ENCODE measurements at regions not wholly inside any gene's neighbourhood (a gene's known extent, or its start where the extent isn't known, plus 50 kb on each side); places are given as distances from the start of the nearest gene placed in this dataset.
"Not testable (repeated sequence)": the region's sequence is repeated elsewhere in the genome, so short reads cannot be mapped to it uniquely, and the experiment has no call there.

DNA sequence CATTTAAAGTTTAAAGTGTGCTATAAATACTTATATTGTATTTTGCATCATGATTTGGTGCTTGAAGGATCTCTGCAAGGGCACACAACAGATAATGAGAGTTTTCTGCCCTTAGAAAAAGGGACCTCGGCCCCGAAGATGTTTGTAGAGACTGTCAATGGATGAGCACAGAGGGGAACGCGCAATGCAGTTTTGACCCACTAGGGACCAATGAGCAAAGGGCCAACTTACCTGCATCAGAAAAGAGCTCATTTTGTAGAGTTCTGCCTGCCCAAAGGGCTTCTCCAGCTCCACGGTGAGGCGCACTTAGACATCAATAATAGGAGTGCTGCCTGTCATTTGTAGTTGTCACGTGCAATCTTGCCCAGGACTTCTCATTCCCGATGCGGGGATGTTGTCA is 91.1 kb downstream of the BUB3 start:
- TF ChIP-seq, protein P1, sequence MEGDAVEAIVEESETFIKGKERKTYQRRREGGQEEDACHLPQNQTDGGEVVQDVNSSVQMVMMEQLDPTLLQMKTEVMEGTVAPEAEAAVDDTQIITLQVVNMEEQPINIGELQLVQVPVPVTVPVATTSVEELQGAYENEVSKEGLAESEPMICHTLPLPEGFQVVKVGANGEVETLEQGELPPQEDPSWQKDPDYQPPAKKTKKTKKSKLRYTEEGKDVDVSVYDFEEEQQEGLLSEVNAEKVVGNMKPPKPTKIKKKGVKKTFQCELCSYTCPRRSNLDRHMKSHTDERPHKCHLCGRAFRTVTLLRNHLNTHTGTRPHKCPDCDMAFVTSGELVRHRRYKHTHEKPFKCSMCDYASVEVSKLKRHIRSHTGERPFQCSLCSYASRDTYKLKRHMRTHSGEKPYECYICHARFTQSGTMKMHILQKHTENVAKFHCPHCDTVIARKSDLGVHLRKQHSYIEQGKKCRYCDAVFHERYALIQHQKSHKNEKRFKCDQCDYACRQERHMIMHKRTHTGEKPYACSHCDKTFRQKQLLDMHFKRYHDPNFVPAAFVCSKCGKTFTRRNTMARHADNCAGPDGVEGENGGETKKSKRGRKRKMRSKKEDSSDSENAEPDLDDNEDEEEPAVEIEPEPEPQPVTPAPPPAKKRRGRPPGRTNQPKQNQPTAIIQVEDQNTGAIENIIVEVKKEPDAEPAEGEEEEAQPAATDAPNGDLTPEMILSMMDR (IDR thresholded peaks at IDR 0.05; ENCODE audit: poor library complexity, severe bottlenecking): no peak
- ATAC-seq (ENCODE audit: low read depth): no peak
- Histone ChIP-seq H3K36me3 (ENCODE audit: low read depth) (no peaks in the 10 kb centered on the region), H3K27me3 (ENCODE audit: insufficient read depth, poor library complexity, severe bottlenecking) (no peaks in the 10 kb centered on the region), H3K27ac (ENCODE audit: poor library complexity, severe bottlenecking) (no peak overlapping the region), H3K4me1 (ENCODE audit: insufficient read depth, poor library complexity, severe bottlenecking) (peaks cover 5% of the 10 kb centered on the region), H3K9me3 (ENCODE audit: severe bottlenecking) (no peaks in the 10 kb centered on the region), H3K4me3 (ENCODE audit: severe bottlenecking) (no peak overlapping the region)
- DNase-seq (ENCODE audit: low spot score): no peak

- H3K36me3 ChIP-seq (ENCODE audit: low read depth): no peaks in the 10 kb centered on the region
- DNase-seq (ENCODE audit: low spot score) (no peak), ATAC-seq (ENCODE audit: low read depth) (no peak)
- H3K27ac ChIP-seq (ENCODE audit: poor library complexity, severe bottlenecking): no peak overlapping the region
- TF ChIP-seq, protein P1 (IDR thresholded peaks at IDR 0.05; ENCODE audit: poor library complexity, severe bottlenecking): no peak
- no peak overlapping the region for H3K4me3 ChIP-seq (ENCODE audit: severe bottlenecking)
- no peaks in the 10 kb centered on the region for H3K27me3 ChIP-seq (ENCODE audit: insufficient read depth, poor library complexity, severe bottlenecking)
- no peaks in the 10 kb centered on the region for H3K4me1 ChIP-seq (ENCODE audit: insufficient read depth, poor library complexity, severe bottlenecking)
- H3K9me3 ChIP-seq (ENCODE audit: severe bottlenecking): no peaks in the 10 kb centered on the region
Observed at GRCh38 chr10:123249894-123250293, 95.7 kb downstream of the BUB3 start.

DNA sequence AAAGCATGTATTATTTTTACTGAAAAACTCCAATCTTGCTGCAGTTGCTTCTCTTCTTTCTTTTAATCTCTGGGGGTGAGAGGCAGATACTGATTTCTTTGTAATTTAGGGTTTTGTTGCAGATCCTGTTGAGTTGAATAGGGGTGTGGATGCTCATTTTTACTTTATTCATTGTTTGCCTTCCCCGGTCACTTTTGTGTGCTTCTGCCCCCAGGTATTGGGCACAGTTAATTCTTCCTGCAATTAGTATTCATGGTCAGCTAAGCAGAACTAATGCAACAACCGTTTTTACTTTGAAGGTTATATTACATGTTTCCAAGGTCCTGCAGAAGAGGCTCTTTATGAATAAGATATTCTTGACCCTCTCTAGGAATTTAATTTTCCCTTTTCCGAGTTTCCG is 96.4 kb downstream of the BUB3 start:
- ATAC-seq (ENCODE audit: low read depth) (no peak), DNase-seq (ENCODE audit: low spot score) (no peak)
- no peaks in the 10 kb centered on the region for H3K36me3 ChIP-seq (ENCODE audit: low read depth)
- TF ChIP-seq, protein P1 (IDR thresholded peaks at IDR 0.05; ENCODE audit: poor library complexity, severe bottlenecking): no peak
- no peaks in the 10 kb centered on the region for H3K4me1 ChIP-seq (ENCODE audit: insufficient read depth, poor library complexity, severe bottlenecking)
- H3K27ac ChIP-seq (ENCODE audit: poor library complexity, severe bottlenecking): no peak overlapping the region
- H3K4me3 ChIP-seq (ENCODE audit: severe bottlenecking): no peak overlapping the region
- no peaks in the 10 kb centered on the region for H3K27me3 ChIP-seq (ENCODE audit: insufficient read depth, poor library complexity, severe bottlenecking)
- no peaks in the 10 kb centered on the region for H3K9me3 ChIP-seq (ENCODE audit: severe bottlenecking)

DNA sequence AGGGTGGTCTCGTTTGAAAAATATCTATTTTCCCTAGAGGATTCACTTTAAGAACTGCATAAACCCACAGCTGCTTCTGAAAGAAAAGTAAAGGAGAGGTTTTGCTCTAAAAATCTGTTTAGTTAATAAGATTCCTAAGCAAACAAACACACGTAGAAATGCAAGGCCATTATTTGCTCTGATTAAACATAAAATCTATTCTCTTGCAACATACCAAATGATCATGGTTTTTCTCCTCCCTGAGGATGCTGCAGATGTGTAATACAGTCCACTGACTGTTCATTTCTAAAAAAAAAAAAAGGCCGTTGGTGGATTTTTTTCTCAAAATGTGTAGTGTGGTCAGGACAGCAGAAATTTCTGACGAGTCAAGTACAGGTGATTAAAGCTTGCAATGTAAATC is 98.6 kb downstream of the BUB3 start:
- no peaks in the 10 kb centered on the region for H3K27me3 ChIP-seq (ENCODE audit: insufficient read depth, poor library complexity, severe bottlenecking)
- no peaks in the 10 kb centered on the region for H3K4me1 ChIP-seq (ENCODE audit: insufficient read depth, poor library complexity, severe bottlenecking)
- TF ChIP-seq, protein P1 (IDR thresholded peaks at IDR 0.05; ENCODE audit: poor library complexity, severe bottlenecking): no peak
- no peak overlapping the region for H3K4me3 ChIP-seq (ENCODE audit: severe bottlenecking)
- DNase-seq (ENCODE audit: low spot score) (no peak), ATAC-seq (ENCODE audit: low read depth) (no peak)
- H3K9me3 ChIP-seq (ENCODE audit: severe bottlenecking): no peaks in the 10 kb centered on the region
- H3K27ac ChIP-seq (ENCODE audit: poor library complexity, severe bottlenecking): no peak overlapping the region
- no peaks in the 10 kb centered on the region for H3K36me3 ChIP-seq (ENCODE audit: low read depth)

DNA sequence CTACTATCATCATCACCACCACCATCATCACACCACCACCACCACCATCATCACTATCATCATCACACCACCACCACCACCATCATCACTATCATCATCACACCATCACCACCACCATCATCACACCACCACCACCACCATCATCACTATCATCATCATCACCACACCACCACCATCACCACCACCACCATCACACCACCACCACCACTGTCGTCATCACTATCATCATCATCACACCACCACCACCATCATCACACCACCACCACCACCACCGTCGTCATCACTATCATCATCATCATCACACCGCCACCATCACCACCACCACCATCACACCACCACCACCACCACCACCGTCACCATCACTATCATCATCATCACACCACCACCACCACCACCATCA is 100.1 kb downstream of the BUB3 start:
- not testable (repeated sequence) for H3K27ac ChIP-seq (ENCODE audit: poor library complexity, severe bottlenecking); H3K36me3 ChIP-seq (ENCODE audit: low read depth); H3K4me1 ChIP-seq (ENCODE audit: insufficient read depth, poor library complexity, severe bottlenecking); H3K27me3 ChIP-seq (ENCODE audit: insufficient read depth, poor library complexity, severe bottlenecking); ATAC-seq (ENCODE audit: low read depth); H3K9me3 ChIP-seq (ENCODE audit: severe bottlenecking); DNase-seq (ENCODE audit: low spot score); H3K4me3 ChIP-seq (ENCODE audit: severe bottlenecking)
